ENCODE measurements at regions not wholly inside any gene's neighbourhood (a gene's known extent, or its start where the extent isn't known, plus 50 kb on each side); places are given as distances from the start of the nearest gene placed in this dataset.

- ChIA-PET SMC1A (ENCODE audit: uncharacterized antibody, unreplicated experiment) (interaction anchor here (1.7 kb wide), 1 partner anchor 10 kb away, joined by 4 read pairs; no protein-coding TSS in a partner anchor), POLR2A (no interaction called here), CTCF (interaction anchor here (0.6 kb wide), 1 partner anchor 548 kb away, joined by 3 read pairs; no protein-coding TSS in a partner anchor), RAD21 (ENCODE audit: unreplicated experiment) (no interaction called here)
- ATAC-seq: no peak
- Histone ChIP-seq H3K9me3 (replicated peaks; ENCODE audit: control insufficient read depth, insufficient read depth, low read length) (no peaks in the 10 kb centered on the region), H3K27ac (ENCODE audit: control insufficient read depth, insufficient read depth) (no peak overlapping the region), H3K36me3 (ENCODE audit: control insufficient read depth in 2 of 2, insufficient read depth in 2 of 2, low read length in 1 of 2) (no peaks in the 10 kb centered on the region), H3K4me3 (no peak overlapping the region), H3K27me3 (replicated peaks in 1 of 2; ENCODE audit: control insufficient read depth in 2 of 2, insufficient read depth in 2 of 2, low read length in 1 of 2) (no peaks in the 10 kb centered on the region; a peak in 1 of 4 replicates), H3K4me2 (ENCODE audit: control insufficient read depth, insufficient read depth) (no peak overlapping the region), H4K20me1 (ENCODE audit: control insufficient read depth, insufficient read depth) (no peaks in the 10 kb centered on the region), H3K4me1 (ENCODE audit: control insufficient read depth, insufficient read depth, low read length) (no peaks in the 10 kb centered on the region), H3K79me2 (ENCODE audit: control insufficient read depth, insufficient read depth, low read length) (no peaks in the 10 kb centered on the region), H3K9ac (ENCODE audit: control insufficient read depth, insufficient read depth, low read length) (no peak overlapping the region), H2AFZ (ENCODE audit: control insufficient read depth, low read depth, low read length) (no peak overlapping the region)
- no peak for FAIRE-seq
- TF ChIP-seq MXI1 (IDR thresholded peaks at IDR 0.05; ENCODE audit: low read depth, low read length) (no peak), DPF2 (IDR thresholded peaks at IDR 0.05) (no peak), ATF2 (IDR thresholded peaks at IDR 0.05; ENCODE audit: low read length) (no peak), E4F1 (IDR thresholded peaks at IDR 0.05; ENCODE audit: borderline replicate concordance, partially characterized antibody) (no peak), ZBTB40 (IDR thresholded peaks at IDR 0.05; ENCODE audit: borderline replicate concordance) (no peak), PML (IDR thresholded peaks at IDR 0.05; ENCODE audit: low read length) (no peak), GATAD2B (conservative IDR thresholded peaks at IDR 0.05; ENCODE audit: low read depth) (no peak), EZH2 (IDR thresholded peaks at IDR 0.05; ENCODE audit: borderline replicate concordance, control insufficient read depth, low read depth, low read length) (no peak), POU2F2 (IDR thresholded peaks at IDR 0.05; ENCODE audit: borderline replicate concordance, low read depth, low read length) (no peak), IRF4 (IDR thresholded peaks at IDR 0.05; ENCODE audit: low read depth, low read length) (no peak), NFYB (IDR thresholded peaks at IDR 0.05; ENCODE audit: insufficient read depth, low read depth, low read length) (no peak), FOXM1 (IDR thresholded peaks at IDR 0.05; ENCODE audit: low read depth, low read length) (no peak)
- intact Hi-C loops (cut with micrococcal nuclease; ENCODE audit: unreplicated experiment): no loop called here
- in situ Hi-C loops (cut with MboI): no loop called here
- no TSS peak for BruUV-seq (replicated peaks)
- WGBS (ENCODE audit: insufficient coverage, insufficient replicate concordance, low lambda C conversion rate, missing lambda C conversion rate): 0% methylated on average over 1 of the region's 1 CpG
- DNase-seq (ENCODE audit: low read depth, low spot score): no peak
Observed at GRCh38 chr4:89425023-89425422, 117.4 kb upstream of the GPRIN3 start.
